WTC11 (cell line): ENCODE measurements at regions not wholly inside any gene's neighbourhood (a gene's known extent, or its start where the extent isn't known, plus 50 kb on each side); places are given as distances from the start of the nearest gene placed in this dataset.
A peak's percentile ranks its signal among the peaks of the same experiment; 100 is the strongest.

ENCODE experiments used
- ATAC-seq: fragments of 200-7000 bp; cut with Tn5 transposase; 2 replicates; pipeline ENCODE4 v1.10.0; 2021; ENCODE audit warnings: mild to moderate bottlenecking, moderate library complexity
- CTCF ChIA-PET: fragments of 300-600 bp; sonication (Branson Sonifier 250); formaldehyde crosslinking; loops from one replicate; lab custom pipeline; 2021; ENCODE audit warnings: antibody characterized with exemption; lab: Charles Lee
- POLR2A ChIA-PET: fragments of 350-600 bp; sonication (Branson Sonifier 250); formaldehyde crosslinking; loops from one replicate; lab custom pipeline; 2021; ENCODE audit warnings: antibody characterized with exemption; lab: Charles Lee
- DNase-seq: peaks from one replicate; pipeline ENCODE4 v3.0.0; 2021; ENCODE audit warnings: low spot score
- H3K27ac Mint-ChIP-seq: 2 replicates; pipeline ENCODE4 v1.8.0; 2021; ENCODE audit warnings: mixed read lengths
- H3K27me3 Mint-ChIP-seq: 2 replicates; pipeline ENCODE4 v1.8.0; 2021; ENCODE audit warnings: low read depth, mild to moderate bottlenecking, moderate library complexity, mixed read lengths
- H3K36me3 Mint-ChIP-seq: 2 replicates; pipeline ENCODE4 v1.8.0; 2021; ENCODE audit warnings: mixed read lengths
- H3K4me1 Mint-ChIP-seq: 2 replicates; pipeline ENCODE4 v1.8.0; 2022; ENCODE audit warnings: mixed read lengths
- H3K4me3 Mint-ChIP-seq: 2 replicates; pipeline ENCODE4 v1.8.0; 2021; ENCODE audit warnings: mild to moderate bottlenecking, moderate library complexity, mixed read lengths
- H3K9me3 Mint-ChIP-seq: 2 replicates; pipeline ENCODE4 v1.8.0; 2021; ENCODE audit warnings: mixed read lengths
- ATF3 ChIP-seq: sonication (generic); formaldehyde crosslinking; conservative IDR thresholded peaks from 2 replicates; pipeline ENCODE4 v1.8.1; 2022; ENCODE audit warnings: mild to moderate bottlenecking, missing genetic modification reagents
- CREB1 ChIP-seq: sonication (generic); formaldehyde crosslinking; IDR thresholded peaks from 2 replicates; pipeline ENCODE4 v1.8.0; 2023; ENCODE audit warnings: mild to moderate bottlenecking, missing genetic modification reagents
- JUN ChIP-seq: sonication (generic); formaldehyde crosslinking; IDR thresholded peaks from 2 replicates; pipeline ENCODE4 v1.8.0; 2023; ENCODE audit warnings: mild to moderate bottlenecking, missing genetic modification reagents
- NFATC4 ChIP-seq: fragments of 250-450 bp; sonication (Bioruptor Pico); IDR thresholded peaks from 2 replicates; pipeline ENCODE4 v1.9.0; 2021; ENCODE audit warnings: mild to moderate bottlenecking
- SMAD4 ChIP-seq: sonication (generic); formaldehyde crosslinking; IDR thresholded peaks from 2 replicates; pipeline ENCODE4 v1.8.0; 2022; ENCODE audit warnings: mild to moderate bottlenecking, missing genetic modification reagents
- SP1 ChIP-seq: sonication (generic); formaldehyde crosslinking; conservative IDR thresholded peaks from 2 replicates; pipeline ENCODE4 v1.8.1; 2022; ENCODE audit warnings: missing genetic modification reagents
- TEAD1 ChIP-seq: sonication (generic); formaldehyde crosslinking; IDR thresholded peaks from 2 replicates; pipeline ENCODE4 v1.8.0; 2022; ENCODE audit warnings: mild to moderate bottlenecking, missing genetic modification reagents
- TP53 ChIP-seq: sonication (generic); formaldehyde crosslinking; IDR thresholded peaks from 2 replicates; pipeline ENCODE4 v1.8.1; 2023; ENCODE audit warnings: mild to moderate bottlenecking, missing genetic modification reagents
- ZNF396 ChIP-seq: fragments of 250-450 bp; sonication (Bioruptor Pico); IDR thresholded peaks from 2 replicates; pipeline ENCODE4 v1.8.0; 2021; ENCODE audit warnings: mild to moderate bottlenecking, moderate library complexity, borderline replicate concordance
- TF ChIP-seq, protein P1 (sequence below): fragments of 250-450 bp; sonication (Bioruptor Pico); IDR thresholded peaks from 2 replicates; pipeline ENCODE4 v1.9.0; 2021; ENCODE audit warnings: mild to moderate bottlenecking
- TF ChIP-seq, protein P2 (sequence below): sonication (generic); formaldehyde crosslinking; IDR thresholded peaks from 2 replicates; pipeline ENCODE4 v1.8.1; 2023; ENCODE audit warnings: mild to moderate bottlenecking, missing genetic modification reagents, moderate library complexity
- TF ChIP-seq, protein P3 (sequence below): sonication (generic); formaldehyde crosslinking; IDR thresholded peaks from 2 replicates; pipeline ENCODE4 v1.8.0; 2022; ENCODE audit warnings: mild to moderate bottlenecking, missing genetic modification reagents
- TF ChIP-seq, protein P4 (sequence below): fragments of 200-600 bp; IDR thresholded peaks from 2 replicates; pipeline ENCODE4 v1.8.0; 2022; ENCODE audit warnings: antibody characterized with exemption
- TF ChIP-seq, protein P5 (sequence below): sonication (generic); formaldehyde crosslinking; IDR thresholded peaks from 2 replicates; pipeline ENCODE4 v1.8.1; 2023; ENCODE audit warnings: mild to moderate bottlenecking, moderate library complexity, missing genetic modification reagents
- TF ChIP-seq, protein P6 (sequence below): sonication (generic); formaldehyde crosslinking; IDR thresholded peaks from 2 replicates; pipeline ENCODE4 v1.8.1; 2022; ENCODE audit warnings: mild to moderate bottlenecking, missing genetic modification reagents, moderate library complexity, borderline replicate concordance
- TF ChIP-seq, protein P7 (sequence below): sonication (generic); formaldehyde crosslinking; IDR thresholded peaks from 2 replicates; pipeline ENCODE4 v1.8.0; 2022; ENCODE audit warnings: mild to moderate bottlenecking, missing genetic modification reagents
- TF ChIP-seq, protein P8 (sequence below): sonication (generic); formaldehyde crosslinking; IDR thresholded peaks from 2 replicates; pipeline ENCODE4 v1.8.0; 2023; ENCODE audit warnings: missing genetic modification reagents

DNA sequence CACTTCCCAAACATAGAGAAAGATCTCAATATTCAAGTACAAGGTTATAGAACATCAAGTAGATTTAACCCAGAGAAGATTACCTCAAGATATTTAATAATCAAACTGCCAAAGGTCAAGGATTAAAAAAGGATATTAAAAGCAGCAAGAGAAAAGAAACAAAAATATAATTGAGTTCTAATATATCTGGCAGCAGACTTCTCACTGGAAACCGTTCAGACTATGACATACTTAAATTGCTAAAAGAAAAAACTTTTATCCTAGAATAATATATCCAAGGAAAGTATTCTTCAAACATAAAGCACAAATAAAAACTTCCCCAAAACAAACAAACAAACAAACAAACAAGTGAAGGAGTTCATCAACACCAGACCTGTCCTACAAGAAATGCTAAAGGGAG is 92.4 kb downstream of the FSCB start:
- Mint-ChIP-seq H3K4me1 (peaks cover 16% of the 10 kb centered on the region), H3K27ac (no peak overlapping the region), H3K9me3 (peaks cover 47% of the 10 kb centered on the region), H3K4me3 (no peak overlapping the region), H3K27me3 (no peaks in the 10 kb centered on the region; the same call in 1 of the 2 replicates), H3K36me3 (peaks cover 15% of the 10 kb centered on the region)
- TF ChIP-seq, protein P1, sequence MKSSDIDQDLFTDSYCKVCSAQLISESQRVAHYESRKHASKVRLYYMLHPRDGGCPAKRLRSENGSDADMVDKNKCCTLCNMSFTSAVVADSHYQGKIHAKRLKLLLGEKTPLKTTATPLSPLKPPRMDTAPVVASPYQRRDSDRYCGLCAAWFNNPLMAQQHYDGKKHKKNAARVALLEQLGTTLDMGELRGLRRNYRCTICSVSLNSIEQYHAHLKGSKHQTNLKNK (CRISPR knock-in tag), result no peak
- TF ChIP-seq SP1 (CRISPR knock-in tag), result no peak
- DNase-seq, result no peak
- no peak for ATAC-seq
- ChIA-PET POLR2A (no interaction called here), CTCF (no interaction called here)

DNA sequence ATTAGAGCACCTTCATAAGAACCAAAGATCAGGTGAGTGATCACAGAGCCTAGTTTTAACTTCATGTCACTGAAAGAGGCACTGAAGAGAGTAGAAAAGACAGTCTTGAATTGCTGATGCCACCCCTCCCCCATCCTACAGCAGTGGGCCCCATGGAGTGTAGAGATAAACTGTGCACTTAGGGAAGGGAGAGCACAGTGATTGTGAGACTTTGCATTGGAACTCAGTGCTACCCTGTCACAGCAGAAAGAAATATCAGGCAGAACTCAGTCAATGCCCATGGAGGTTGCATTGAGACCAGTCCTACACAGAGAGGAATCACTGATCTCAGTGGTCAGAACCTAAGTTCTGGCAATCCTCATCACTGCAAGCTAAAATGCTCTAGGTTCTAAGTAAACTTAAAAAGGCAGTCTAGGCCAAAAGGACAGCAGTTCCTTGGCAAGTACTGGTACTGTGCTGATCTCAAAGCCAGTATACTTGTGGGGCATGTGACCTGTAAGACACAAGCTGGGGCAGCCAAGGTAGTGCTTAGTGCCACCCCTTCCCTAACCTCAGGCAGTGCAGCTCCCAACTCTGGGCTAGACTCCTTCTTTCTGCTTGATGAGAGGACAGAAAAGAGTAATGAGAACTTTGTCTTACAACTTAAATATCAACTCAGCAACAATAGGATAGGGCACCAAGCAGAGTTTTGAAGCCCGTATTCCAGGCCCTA is 94.1 kb downstream of the FSCB start:
- H3K36me3 Mint-ChIP-seq, result peaks cover 10% of the 10 kb centered on the region
- peaks cover 33% of the 10 kb centered on the region for H3K9me3 Mint-ChIP-seq
- H3K27me3 Mint-ChIP-seq, result no peaks in the 10 kb centered on the region
- ChIA-PET CTCF (no interaction called here), POLR2A (no interaction called here)
- peak; percentile 81 for ATAC-seq
- peak; percentile 15 for DNase-seq
- no peak overlapping the region for H3K27ac Mint-ChIP-seq
- H3K4me1 Mint-ChIP-seq, result peaks cover 16% of the 10 kb centered on the region
- no peak for TF ChIP-seq NFATC4 (CRISPR knock-in tag)
- TF ChIP-seq, protein P2, sequence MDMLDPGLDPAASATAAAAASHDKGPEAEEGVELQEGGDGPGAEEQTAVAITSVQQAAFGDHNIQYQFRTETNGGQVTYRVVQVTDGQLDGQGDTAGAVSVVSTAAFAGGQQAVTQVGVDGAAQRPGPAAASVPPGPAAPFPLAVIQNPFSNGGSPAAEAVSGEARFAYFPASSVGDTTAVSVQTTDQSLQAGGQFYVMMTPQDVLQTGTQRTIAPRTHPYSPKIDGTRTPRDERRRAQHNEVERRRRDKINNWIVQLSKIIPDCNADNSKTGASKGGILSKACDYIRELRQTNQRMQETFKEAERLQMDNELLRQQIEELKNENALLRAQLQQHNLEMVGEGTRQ (CRISPR knock-in tag), result no peak
- no peak for TF ChIP-seq TP53 (CRISPR knock-in tag)
- TF ChIP-seq TEAD1 (CRISPR knock-in tag), result no peak
- no peak for TF ChIP-seq JUN (CRISPR knock-in tag)
- TF ChIP-seq, protein P3, sequence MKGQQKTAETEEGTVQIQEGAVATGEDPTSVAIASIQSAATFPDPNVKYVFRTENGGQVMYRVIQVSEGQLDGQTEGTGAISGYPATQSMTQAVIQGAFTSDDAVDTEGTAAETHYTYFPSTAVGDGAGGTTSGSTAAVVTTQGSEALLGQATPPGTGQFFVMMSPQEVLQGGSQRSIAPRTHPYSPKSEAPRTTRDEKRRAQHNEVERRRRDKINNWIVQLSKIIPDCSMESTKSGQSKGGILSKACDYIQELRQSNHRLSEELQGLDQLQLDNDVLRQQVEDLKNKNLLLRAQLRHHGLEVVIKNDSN (CRISPR knock-in tag), result no peak
- TF ChIP-seq, protein P4, sequence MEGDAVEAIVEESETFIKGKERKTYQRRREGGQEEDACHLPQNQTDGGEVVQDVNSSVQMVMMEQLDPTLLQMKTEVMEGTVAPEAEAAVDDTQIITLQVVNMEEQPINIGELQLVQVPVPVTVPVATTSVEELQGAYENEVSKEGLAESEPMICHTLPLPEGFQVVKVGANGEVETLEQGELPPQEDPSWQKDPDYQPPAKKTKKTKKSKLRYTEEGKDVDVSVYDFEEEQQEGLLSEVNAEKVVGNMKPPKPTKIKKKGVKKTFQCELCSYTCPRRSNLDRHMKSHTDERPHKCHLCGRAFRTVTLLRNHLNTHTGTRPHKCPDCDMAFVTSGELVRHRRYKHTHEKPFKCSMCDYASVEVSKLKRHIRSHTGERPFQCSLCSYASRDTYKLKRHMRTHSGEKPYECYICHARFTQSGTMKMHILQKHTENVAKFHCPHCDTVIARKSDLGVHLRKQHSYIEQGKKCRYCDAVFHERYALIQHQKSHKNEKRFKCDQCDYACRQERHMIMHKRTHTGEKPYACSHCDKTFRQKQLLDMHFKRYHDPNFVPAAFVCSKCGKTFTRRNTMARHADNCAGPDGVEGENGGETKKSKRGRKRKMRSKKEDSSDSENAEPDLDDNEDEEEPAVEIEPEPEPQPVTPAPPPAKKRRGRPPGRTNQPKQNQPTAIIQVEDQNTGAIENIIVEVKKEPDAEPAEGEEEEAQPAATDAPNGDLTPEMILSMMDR, result no peak
- H3K4me3 Mint-ChIP-seq, result no peak overlapping the region

DNA sequence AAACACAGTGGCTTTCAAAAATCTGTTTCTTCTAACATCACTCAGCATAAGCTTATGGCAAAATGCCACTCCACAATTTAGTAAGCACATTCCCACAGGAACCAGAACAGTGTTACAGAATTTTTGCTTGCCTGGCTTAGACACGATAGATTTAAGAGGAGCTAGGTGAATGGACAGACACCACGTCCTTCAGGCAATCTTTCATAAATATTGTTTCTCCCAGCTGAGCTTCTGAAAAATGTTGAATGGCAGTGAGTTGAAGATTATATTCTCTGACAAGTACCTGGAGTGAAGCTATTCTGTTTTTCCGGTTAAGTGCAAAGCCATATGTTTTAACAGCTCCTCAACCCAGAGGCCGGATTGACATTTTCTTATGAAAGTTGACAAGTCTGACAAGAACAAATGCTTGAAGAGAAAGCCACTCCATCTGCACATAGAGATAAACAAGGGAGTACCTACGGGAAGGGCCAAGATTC is 102.0 kb downstream of the FSCB start:
- Mint-ChIP-seq H3K9me3 (no peaks in the 10 kb centered on the region), H3K4me1 (no peaks in the 10 kb centered on the region), H3K4me3 (no peak overlapping the region), H3K36me3 (no peaks in the 10 kb centered on the region), H3K27me3 (no peaks in the 10 kb centered on the region), H3K27ac (no peak overlapping the region)
- ChIA-PET CTCF (no interaction called here), POLR2A (no interaction called here)
- DNase-seq (no peak), ATAC-seq (no peak)
- TF ChIP-seq SMAD4 (CRISPR knock-in tag), result no peak
- no peak for TF ChIP-seq CREB1 (CRISPR knock-in tag)
- TF ChIP-seq, protein P5, sequence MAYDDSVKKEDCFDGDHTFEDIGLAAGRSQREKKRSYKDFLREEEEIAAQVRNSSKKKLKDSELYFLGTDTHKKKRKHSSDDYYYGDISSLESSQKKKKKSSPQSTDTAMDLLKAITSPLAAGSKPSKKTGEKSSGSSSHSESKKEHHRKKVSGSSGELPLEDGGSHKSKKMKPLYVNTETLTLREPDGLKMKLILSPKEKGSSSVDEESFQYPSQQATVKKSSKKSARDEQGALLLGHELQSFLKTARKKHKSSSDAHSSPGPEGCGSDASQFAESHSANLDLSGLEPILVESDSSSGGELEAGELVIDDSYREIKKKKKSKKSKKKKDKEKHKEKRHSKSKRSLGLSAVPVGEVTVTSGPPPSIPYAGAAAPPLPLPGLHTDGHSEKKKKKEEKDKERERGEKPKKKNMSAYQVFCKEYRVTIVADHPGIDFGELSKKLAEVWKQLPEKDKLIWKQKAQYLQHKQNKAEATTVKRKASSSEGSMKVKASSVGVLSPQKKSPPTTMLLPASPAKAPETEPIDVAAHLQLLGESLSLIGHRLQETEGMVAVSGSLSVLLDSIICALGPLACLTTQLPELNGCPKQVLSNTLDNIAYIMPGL (CRISPR knock-in tag), result no peak
- TF ChIP-seq ZNF396 (CRISPR knock-in tag), result no peak
- TF ChIP-seq, protein P6, sequence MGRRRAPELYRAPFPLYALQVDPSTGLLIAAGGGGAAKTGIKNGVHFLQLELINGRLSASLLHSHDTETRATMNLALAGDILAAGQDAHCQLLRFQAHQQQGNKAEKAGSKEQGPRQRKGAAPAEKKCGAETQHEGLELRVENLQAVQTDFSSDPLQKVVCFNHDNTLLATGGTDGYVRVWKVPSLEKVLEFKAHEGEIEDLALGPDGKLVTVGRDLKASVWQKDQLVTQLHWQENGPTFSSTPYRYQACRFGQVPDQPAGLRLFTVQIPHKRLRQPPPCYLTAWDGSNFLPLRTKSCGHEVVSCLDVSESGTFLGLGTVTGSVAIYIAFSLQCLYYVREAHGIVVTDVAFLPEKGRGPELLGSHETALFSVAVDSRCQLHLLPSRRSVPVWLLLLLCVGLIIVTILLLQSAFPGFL (CRISPR knock-in tag), result no peak
- TF ChIP-seq, protein P7, sequence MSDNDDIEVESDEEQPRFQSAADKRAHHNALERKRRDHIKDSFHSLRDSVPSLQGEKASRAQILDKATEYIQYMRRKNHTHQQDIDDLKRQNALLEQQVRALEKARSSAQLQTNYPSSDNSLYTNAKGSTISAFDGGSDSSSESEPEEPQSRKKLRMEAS (CRISPR knock-in tag), result no peak
- TF ChIP-seq, protein P8, sequence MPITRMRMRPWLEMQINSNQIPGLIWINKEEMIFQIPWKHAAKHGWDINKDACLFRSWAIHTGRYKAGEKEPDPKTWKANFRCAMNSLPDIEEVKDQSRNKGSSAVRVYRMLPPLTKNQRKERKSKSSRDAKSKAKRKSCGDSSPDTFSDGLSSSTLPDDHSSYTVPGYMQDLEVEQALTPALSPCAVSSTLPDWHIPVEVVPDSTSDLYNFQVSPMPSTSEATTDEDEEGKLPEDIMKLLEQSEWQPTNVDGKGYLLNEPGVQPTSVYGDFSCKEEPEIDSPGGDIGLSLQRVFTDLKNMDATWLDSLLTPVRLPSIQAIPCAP (CRISPR knock-in tag), result no peak
- no peak for TF ChIP-seq ATF3
